Epithelial cell of prostate (primary cell): ENCODE measurements at regions not wholly inside any gene's neighbourhood (a gene's known extent, or its start where the extent isn't known, plus 50 kb on each side); places are given as distances from the start of the nearest gene placed in this dataset.
"Not testable (repeated sequence)": the region's sequence is repeated elsewhere in the genome, so short reads cannot be mapped to it uniquely, and the experiment has no call there.

Source experiments
- DNase-seq: peaks from one replicate; pipeline ENCODE4 v3.0.0-alpha.2; 2011; ENCODE audit warnings: low read depth, low spot score
- H3K27ac ChIP-seq: fragments of 450-650 bp; 2 replicates; pipeline ENCODE4 v1.5.1; 2017; ENCODE audit warnings: mild to moderate bottlenecking

DNA sequence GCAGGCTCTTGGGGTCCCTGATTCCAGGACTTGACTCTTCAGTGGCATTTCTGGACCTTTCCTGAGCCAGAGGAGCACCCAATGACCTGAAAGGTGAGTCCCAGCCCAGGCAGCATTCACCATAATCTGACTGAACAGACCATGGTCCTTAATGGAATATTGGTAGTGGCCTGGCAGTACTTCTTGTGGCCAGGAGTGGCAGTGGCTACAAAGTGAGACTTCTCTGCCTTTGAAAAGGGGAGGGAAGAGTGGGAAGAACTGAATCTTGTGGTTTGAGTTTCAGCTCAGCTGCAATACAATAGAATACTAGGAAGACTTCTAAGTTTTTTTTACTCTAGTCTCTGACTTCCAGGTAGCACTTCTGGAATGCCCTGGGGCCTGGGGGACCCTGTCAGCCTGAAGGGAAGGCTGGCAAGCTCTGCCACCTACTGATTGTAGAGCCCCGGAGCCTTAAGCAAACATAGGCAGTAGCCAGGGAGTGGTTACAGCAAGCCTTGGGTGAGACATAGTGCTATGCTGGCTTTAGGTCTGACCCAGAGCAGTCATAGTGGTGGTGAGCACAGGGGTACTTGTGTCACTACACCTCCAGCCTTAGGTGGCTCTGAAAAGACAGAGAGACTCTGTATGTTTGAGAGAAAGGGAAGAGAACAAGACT lies 674.2 kb upstream of the MANEA start:
- H3K27ac ChIP-seq: no peak overlapping the region
- DNase-seq: no peak

DNA sequence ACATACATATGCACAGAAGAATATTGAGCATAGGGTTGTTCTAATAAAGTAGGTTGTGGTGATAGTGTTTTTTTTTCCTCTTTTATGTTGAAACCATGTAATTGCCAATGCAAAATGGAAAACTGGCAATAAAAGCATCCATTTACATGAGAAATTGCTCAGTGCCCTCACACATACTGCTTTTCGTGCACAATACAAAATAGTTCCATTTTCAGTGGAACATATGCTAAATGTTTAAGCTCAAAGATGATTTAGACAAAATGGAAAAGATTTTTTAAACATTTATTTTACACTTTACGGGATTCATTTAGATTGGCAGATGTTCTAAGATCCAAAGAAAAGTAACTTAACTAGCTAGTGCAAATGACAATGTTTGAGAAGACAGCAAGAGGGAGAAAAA lies 678.1 kb upstream of the MANEA start:
- DNase-seq: no peak
- no peak overlapping the region for H3K27ac ChIP-seq

DNA sequence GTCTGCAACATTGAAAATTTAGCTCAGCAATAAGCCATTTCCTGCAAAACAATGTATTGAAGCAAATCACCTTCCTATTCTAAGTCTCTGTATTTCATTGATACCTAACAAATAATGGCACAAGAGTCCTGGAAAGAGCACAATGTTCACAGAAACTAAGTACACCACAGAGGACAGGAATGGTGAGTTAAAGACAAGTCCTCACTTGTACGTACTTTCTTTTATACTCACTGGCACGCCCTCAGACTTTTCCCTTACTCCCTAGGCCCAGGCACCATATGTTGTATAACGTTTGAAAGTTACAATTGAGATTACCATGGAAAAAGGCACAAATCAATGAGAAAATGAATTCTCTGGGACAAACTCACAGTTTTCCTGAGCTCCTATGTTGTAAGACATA lies 683.0 kb upstream of the MANEA start:
- peak overlapping the region; percentile 9 for H3K27ac ChIP-seq
- peak; percentile 57 for DNase-seq

DNA sequence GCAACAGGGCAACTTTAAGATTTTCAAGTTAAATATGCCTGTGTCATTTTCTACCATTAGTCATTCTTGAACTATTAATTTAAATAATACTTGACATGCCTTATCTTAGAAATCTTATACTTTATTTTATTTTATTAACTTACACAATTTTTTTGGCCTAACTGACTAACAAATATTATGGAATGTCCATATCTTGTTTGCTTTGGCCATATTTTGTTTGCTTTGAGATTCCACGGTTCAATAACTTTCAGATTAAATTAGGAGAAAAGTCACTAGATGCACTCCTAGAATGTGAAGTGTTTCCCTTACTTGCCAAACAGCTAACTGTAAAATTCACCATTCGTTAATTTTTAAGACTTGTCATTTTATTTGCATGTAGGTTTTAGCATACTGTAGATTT lies 684.0 kb upstream of the MANEA start:
- no peak for DNase-seq

DNA sequence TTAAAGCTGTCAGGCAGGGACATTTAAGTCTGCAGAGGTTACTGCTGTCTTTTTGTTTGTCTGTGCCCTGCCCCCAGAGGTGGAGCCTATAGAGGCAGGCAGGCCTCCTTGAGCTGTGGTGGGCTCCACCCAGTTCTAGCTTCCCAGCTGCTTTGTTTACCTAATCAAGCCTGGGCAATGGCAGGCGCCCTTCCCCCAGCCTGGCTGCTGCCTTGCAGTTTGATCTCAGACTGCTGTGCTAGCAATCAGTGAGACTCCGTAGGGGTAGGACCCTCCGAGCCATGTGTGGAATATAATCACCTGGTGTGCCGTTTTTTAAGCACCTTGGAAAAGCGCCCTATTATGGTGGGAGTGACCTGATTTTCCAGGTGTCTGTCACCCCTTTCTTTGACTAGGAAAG lies 703.5 kb upstream of the MANEA start:
- H3K27ac ChIP-seq, DNase-seq: not testable (repeated sequence)

More for the DNA sequence above, 684.0 kb upstream of the MANEA start:
- no peak overlapping the region for H3K27ac ChIP-seq

DNA sequence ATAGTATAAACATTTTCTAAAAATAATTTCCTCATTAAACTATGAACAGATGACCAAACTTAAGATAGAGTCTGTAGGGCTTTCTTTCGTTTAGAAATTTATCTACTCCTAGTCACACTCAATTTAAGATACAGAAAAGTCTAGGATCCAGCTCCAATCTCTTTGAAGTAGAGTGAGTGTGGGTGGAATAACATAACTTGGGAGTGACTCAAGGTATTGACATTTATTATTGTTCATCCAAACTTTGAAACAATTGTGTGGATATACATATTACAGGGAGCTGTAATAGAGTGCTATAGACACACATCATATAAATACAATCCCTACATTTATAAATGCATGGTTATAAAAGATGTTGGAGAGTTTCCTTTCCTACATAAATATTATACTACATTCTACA lies 715.2 kb upstream of the MANEA start:
- DNase-seq: no peak
- no peak overlapping the region for H3K27ac ChIP-seq

DNA sequence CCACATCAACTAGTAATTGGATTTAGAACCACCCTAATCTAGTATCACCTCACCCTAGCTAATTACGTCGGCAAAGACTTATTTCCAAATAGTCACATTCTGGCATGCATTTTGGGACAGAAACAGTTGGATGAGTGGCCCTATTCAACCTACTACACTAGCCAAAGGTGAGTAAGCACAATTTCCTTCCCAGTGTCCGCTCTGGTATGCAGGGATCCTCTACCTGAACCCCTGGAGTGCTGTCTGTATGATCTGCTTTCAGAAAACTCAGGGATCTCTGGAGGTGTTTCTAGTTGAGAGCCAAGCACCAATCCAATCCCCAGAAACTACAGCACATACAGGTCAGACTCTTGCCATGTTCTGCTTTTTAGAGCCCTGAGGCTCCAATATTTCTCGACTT lies 717.4 kb upstream of the MANEA start:
- no peak overlapping the region for H3K27ac ChIP-seq
- no peak for DNase-seq

DNA sequence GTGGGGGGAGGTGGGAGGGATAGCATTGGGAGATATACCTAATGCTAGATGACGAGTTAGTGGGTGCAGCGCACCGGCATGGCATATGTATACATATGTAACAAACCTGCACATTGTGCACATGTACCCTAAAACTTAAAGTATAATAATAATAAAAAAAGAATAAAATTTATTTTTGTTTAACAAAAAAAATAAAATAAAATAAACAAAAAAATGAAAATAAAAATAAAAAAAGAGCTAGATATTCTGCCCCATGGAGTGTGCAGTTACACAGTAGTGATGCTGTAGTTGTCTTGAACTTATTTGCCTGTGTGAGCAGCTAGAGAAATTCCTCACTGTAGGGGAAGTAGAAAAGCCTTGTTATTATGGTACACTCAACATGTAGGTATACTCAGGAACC lies 720.3 kb upstream of the MANEA start:
- DNase-seq, H3K27ac ChIP-seq: not testable (repeated sequence)

DNA sequence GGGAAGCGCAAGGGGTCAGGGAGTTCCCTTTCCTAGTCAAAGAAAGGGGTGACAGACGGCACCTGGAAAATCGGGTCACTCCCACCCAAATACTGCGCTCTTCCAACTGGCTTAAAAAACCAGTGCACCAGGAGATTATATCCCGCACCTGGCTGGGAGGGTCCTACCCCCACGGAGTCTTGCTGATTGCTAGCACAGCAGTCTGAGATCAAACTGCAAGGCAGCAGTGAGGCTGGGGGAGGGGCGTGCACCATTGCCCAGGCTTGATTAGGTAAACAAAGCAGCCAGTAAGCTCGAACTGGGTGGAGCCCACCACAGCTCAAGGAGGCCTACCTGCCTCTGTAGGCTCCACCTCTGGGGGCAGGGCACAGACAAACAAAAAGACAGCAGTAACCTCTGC lies 726.0 kb upstream of the MANEA start:
- not testable (repeated sequence) for DNase-seq, H3K27ac ChIP-seq

DNA sequence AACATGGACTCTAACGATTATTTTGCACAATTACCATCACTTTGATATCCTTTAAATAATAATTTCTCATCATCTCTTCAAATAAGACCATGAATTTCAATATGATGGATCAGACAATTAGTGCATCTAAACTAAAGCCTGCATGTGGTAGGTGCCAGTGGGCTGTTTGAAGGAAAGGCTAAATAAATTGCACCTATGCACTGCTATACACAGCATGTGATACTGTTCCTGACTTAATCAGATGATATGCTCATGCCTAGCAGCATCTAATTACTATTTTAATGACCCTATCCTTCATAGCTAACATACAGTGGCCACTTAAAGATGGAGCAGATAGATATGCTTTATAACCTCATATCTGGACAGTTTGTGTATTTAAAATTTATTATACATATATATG lies 731.6 kb upstream of the MANEA start:
- no peak overlapping the region for H3K27ac ChIP-seq
- DNase-seq: no peak

DNA sequence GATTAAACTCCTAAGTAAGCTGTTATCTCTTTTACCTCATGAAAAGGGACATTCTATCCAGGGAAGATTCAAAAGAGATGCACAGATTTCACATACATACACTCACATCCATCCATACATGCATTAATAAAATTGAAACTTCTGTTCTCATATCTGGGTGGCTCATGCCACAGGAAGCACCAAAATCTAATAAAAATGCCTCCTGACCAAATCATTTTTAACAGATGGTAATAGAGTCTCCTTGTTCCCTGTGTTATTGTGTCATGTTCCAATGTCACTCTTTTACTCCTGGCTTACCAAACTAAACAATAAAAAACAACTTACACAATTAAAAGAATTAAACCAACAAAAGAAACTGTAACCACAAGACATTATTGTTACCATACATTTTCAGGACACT lies 742.1 kb upstream of the MANEA start:
- DNase-seq: no peak
- no peak overlapping the region for H3K27ac ChIP-seq

DNA sequence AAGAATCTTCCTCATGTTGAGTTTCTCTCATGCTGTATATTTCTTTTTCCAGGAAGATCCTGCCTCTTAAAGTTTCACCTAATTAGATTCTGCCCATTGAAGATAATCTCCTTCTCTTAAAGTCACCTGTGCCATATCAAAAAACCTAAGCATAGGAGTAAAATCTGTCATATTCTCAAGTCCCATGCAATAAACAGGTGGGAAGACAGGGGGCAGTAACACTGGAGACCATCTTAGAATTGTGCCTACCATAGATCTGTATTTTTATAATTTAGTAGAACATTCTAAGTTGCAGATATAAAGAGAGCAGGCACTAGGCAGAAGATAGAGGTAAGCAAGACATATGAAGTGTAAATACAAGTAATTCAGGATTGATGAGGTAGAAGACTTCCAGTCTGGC lies 763.5 kb upstream of the MANEA start:
- no peak overlapping the region for H3K27ac ChIP-seq
- DNase-seq: no peak

DNA sequence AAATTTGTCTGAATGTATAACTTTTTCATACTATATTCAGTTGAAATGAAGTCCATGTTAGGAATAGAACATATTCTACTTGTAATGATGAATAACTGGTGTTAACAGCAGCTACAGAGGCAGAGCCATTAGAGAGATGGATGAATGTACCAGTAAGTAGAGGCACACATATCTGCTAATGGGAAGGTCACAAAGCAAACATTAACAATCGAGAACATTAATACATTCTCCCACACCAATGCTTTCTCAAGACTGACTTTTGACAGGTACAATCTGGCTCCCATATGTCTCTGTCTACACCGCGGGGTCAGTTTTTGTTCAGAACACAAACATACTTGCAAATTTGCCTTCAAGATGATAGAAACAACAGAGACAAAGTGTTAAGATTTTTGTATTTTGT lies 776.0 kb upstream of the MANEA start:
- DNase-seq: no peak
- no peak overlapping the region for H3K27ac ChIP-seq

DNA sequence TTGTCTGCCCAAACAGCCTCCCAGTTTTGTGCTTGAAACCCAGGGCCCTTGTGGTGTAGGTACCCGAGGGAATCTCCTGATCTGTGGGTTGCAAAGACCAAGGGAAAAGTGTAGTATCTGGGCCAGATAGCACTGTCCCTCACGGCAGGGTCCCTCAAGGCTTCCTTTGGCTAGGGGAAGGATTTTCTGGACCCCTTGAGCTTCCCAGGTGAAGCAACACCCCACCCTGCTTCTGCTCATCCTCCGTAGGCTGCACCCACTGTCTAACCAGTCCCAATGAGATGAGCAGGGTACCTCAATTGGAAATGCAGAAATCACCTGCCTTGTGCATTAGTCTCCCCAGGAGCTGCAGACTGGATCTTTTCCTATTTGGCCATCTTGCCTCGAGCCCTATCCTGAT lies 791.8 kb upstream of the MANEA start:
- no peak overlapping the region for H3K27ac ChIP-seq
- no peak for DNase-seq

DNA sequence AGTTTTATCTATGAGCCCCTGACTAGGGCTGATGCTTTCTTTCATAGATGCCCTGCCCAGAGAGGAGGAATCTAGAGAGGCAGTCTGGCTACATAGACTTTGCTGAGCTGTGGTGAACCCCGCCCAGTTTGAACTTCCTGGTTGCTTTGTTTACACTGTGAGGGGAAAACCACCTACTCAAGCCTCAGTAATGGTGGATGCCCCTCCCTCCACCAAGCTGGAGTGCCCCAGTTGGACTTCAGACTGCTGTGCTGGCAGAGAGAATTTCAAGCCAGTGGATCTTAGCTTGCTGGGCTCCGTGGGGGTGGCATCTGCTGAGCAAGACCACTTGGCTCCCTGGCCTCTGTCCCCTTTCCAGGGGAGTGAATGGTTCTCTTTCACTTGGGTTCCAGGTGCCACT lies 792.3 kb upstream of the MANEA start:
- peak; percentile 2 for DNase-seq
- not testable (repeated sequence) for H3K27ac ChIP-seq

DNA sequence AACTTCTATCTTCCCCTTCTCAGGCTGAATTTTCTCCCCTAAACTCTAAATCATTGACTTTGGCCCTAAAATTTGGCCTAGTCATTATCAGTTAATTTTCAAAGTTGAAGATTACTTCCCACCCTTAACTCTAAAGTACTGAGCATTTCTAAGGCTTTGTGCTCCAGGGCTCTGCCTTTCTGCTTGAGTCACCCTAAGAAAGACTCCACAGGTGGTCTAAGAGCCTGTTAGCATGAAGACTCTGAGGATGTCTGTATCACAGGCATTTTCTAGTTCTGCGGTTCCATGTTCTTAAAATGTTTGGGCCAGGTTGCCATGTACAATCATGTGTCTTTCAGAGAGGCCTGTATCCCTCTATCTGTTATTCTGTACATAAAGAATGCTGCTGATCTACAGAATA lies 808.1 kb upstream of the MANEA start:
- no peak for DNase-seq
- H3K27ac ChIP-seq: no peak overlapping the region

DNA sequence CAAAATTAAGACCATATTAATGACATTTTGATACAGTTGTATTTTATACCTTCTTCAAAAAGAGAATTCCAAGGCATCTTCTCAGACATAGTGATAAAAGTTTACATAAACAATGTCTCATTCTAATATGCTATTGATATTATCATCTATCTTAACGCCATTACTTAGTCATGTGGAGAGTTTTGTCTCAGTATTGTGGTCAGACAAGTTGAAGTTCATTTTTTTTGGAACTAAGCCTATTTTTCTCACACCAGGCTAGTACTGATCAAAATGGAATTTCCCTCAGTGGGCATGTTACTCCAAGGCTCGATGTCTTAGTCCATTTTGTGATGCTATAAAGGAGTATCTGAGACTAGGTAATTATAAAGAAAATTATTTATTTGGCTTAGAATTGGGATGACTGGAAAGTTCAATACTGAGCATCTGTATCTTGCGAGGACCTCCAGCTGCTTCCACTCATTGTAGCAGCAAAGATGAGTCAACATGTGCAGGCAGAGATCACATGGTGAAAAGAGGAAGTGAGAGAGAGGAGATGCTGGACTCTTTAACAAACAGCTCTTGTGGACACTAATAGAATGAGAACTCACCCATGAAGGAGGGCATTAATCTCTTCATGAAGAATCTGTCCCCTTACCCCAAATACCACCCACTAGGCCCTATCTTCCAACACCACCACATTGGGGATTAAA lies 825.5 kb upstream of the MANEA start:
- H3K27ac ChIP-seq: no peak overlapping the region
- no peak for DNase-seq

DNA sequence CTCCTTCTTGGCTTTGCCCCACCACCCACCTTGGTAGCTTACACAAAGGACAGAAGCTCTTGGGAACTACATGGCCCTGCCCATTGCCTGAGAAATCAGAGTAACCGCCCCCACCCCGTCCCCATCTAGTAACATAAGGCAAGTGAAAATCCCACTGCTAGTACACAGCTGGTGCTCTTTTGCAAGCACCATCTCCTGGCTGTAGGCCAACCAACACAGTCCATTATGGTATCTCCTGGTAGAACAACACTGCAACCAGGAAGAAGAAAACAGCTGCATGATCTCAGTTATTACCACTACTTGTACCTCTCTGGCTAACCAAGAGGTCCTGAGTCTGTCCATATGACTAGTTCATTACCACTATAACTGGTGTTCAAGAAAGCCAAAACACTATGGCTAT lies 841.1 kb upstream of the MANEA start:
- no peak overlapping the region for H3K27ac ChIP-seq
- DNase-seq: no peak

DNA sequence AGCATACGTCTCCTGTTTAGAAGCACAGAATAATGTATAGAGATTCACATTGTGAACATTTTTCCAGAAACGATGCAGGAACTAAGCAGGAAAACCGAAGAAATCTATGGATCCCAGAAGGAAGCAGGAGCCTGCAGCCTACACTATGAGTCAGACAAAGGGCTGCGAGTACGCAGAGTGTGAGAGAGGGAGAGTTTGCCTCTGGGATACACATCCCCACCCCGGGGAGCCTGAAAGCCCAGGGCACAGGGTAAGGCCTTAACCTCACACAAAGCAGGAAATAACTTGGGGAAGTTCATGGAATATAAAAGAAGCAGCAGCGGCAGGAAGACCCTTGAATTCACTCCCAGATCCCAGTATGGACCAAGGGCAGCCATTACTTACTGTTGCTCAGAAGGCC lies 842.1 kb upstream of the MANEA start:
- no peak overlapping the region for H3K27ac ChIP-seq
- no peak for DNase-seq

DNA sequence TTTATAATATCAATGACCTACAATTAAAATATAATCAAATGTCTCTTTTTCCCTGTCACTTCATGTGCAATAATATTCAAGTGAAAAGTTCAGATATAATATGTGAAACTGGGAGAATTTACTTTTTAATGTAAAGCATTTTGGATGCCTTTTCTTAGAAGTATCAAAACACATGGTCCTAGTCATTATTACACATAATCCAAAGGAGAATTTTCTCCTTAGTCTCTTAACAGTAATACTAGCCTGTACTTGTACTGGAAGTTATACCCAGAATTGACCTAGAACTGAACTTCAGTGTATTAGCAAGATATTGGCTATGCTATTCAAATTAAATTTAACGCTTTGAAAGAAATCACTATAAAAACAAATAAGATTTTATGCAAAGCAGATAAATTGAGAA lies 842.6 kb upstream of the MANEA start:
- no peak overlapping the region for H3K27ac ChIP-seq
- DNase-seq: no peak

DNA sequence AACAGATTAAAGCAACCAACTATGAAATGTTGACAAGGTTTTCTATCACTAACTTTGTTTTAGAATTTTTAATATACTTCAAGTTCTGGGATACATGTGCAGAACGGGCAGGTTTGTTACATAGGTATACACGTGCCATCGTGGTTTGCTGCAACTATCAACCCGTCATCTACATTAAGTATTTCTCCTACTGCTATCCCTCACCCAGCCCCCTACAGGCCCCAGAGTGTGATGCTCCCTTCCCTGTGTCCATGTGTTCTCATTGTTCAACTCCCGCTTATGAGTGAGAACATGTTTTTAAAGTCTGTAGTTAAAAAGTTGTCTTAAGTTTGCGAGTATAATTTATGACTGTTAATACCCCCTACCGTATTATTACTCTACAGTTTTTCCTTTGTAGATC lies 844.3 kb upstream of the MANEA start:
- no peak for DNase-seq
- no peak overlapping the region for H3K27ac ChIP-seq

DNA sequence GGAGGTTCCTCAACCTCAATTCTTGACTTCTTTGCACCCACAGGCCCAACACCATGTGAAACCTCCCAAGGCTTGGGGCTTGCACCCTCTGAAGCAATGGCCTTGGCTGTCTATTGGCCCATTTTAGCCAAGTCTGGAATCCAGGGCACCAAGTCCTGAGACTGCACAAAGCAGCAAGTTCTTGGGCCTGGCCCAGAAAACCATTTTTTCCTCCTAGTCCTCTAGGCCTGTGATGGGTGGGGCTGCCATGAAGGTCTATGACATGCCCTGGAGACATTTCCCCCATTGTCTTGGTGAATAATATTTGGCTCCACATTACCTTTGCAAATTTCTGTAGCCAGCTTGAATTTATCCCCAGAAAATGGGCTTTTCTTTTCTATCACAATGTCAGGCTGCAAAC lies 849.6 kb upstream of the MANEA start:
- H3K27ac ChIP-seq: no peak overlapping the region
- DNase-seq: no peak
